ENCODE measurements at regions not wholly inside any gene's neighbourhood (a gene's known extent, or its start where the extent isn't known, plus 50 kb on each side); places are given as distances from the start of the nearest gene placed in this dataset.

DNA sequence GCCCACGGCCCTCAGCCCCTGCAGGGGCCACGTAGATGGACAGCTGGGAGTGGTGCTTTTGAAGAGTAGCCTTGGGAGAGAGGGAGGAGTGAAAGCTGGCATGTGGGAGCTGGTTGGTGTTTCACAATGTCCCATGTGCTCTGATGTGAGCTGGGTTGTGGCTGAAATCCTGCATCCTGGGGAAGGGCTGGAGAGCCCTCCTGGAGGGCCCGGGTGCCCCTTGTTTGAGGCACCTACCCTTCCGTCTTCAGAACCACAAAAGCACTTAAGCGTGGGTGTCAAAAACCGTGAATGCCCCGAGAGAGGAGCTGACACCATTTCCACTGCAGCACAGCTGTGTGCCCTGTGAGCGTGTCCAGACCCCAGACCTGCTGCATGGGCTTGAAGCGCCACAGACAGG, 199.1 kb upstream of the ZNF618 start:
- no peaks in the 10 kb centered on the region for H3K27me3 Mint-ChIP-seq (ENCODE audit: low read depth, unreplicated experiment)
- no peak overlapping the region for H3K9ac ChIP-seq (ENCODE audit: low read length)
- H3K27ac Mint-ChIP-seq (ENCODE audit: unreplicated experiment): peak overlapping the region; percentile 58
- H3K27me3 ChIP-seq (ENCODE audit: insufficient read depth, low read length): no peaks in the 10 kb centered on the region
- H3K4me3 ChIP-seq (ENCODE audit: insufficient read depth, low read depth, low read length): no peak overlapping the region
- H3K9me3 Mint-ChIP-seq (ENCODE audit: unreplicated experiment): peaks cover 1% of the 10 kb centered on the region
- H3K4me1 ChIP-seq (ENCODE audit: insufficient read depth, low read length): peaks cover 37% of the 10 kb centered on the region
- no peak overlapping the region for H3K27ac ChIP-seq (ENCODE audit: low read depth, low read length)
- H3K36me3 ChIP-seq (ENCODE audit: insufficient read depth, low read length): no peaks in the 10 kb centered on the region
- no peak overlapping the region for H3K4me3 Mint-ChIP-seq (ENCODE audit: unreplicated experiment)
- no peak for DNase-seq (ENCODE audit: low read depth)
- H3K79me2 ChIP-seq (ENCODE audit: insufficient read depth, low read length): no peaks in the 10 kb centered on the region
- H3K4me1 Mint-ChIP-seq (ENCODE audit: low read depth, unreplicated experiment): peaks cover 31% of the 10 kb centered on the region
- no peak overlapping the region for H3K4me2 ChIP-seq (ENCODE audit: low read length)
- TF ChIP-seq, protein P1, sequence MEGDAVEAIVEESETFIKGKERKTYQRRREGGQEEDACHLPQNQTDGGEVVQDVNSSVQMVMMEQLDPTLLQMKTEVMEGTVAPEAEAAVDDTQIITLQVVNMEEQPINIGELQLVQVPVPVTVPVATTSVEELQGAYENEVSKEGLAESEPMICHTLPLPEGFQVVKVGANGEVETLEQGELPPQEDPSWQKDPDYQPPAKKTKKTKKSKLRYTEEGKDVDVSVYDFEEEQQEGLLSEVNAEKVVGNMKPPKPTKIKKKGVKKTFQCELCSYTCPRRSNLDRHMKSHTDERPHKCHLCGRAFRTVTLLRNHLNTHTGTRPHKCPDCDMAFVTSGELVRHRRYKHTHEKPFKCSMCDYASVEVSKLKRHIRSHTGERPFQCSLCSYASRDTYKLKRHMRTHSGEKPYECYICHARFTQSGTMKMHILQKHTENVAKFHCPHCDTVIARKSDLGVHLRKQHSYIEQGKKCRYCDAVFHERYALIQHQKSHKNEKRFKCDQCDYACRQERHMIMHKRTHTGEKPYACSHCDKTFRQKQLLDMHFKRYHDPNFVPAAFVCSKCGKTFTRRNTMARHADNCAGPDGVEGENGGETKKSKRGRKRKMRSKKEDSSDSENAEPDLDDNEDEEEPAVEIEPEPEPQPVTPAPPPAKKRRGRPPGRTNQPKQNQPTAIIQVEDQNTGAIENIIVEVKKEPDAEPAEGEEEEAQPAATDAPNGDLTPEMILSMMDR (IDR thresholded peaks at IDR 0.05; ENCODE audit: insufficient read depth, low read depth, low read length): no peak
- no peak for TF ChIP-seq EZH2 (IDR thresholded peaks at IDR 0.05; ENCODE audit: insufficient read depth, low read length)
- H4K20me1 ChIP-seq (ENCODE audit: insufficient read depth, low read length): no peaks in the 10 kb centered on the region
- peaks cover 2% of the 10 kb centered on the region for H3K36me3 Mint-ChIP-seq (ENCODE audit: low read depth, unreplicated experiment)
- H3K9me3 ChIP-seq (ENCODE audit: insufficient read depth, low read depth, low read length): no peaks in the 10 kb centered on the region
- H2AFZ ChIP-seq (ENCODE audit: low read depth, low read length): no peak overlapping the region
- FAIRE-seq: no peak

DNA sequence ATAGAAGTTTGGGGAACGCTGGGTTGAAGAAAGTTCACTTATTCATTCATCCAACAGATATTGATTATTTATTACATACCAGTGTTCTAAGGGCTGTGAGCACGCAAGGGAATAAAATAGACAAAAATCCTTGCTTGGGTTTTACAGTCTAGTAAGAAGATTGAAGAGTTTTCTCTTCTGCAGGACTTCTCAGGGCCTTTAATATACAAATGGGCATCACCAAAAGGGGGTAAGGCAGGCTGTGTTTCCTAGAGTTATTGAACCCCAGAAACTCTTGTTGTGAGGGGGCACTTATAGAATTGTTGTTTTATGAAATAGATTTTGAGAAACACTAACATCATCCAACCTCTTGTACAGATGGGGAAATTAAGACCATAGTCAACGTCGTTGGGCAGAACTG, 198.5 kb upstream of the ZNF618 start:
- Histone ChIP-seq H3K36me3 (ENCODE audit: insufficient read depth, low read length) (no peaks in the 10 kb centered on the region), H3K4me3 (ENCODE audit: insufficient read depth, low read depth, low read length) (no peak overlapping the region), H3K27ac (ENCODE audit: low read depth, low read length) (no peak overlapping the region), H3K9me3 (ENCODE audit: insufficient read depth, low read depth, low read length) (no peaks in the 10 kb centered on the region), H4K20me1 (ENCODE audit: insufficient read depth, low read length) (no peaks in the 10 kb centered on the region), H3K9ac (ENCODE audit: low read length) (no peak overlapping the region), H3K4me2 (ENCODE audit: low read length) (no peak overlapping the region), H3K79me2 (ENCODE audit: insufficient read depth, low read length) (no peaks in the 10 kb centered on the region), H2AFZ (ENCODE audit: low read depth, low read length) (no peak overlapping the region), H3K27me3 (ENCODE audit: insufficient read depth, low read length) (no peaks in the 10 kb centered on the region), H3K4me1 (ENCODE audit: insufficient read depth, low read length) (peaks cover 37% of the 10 kb centered on the region)
- Mint-ChIP-seq H3K36me3 (ENCODE audit: low read depth, unreplicated experiment) (no peaks in the 10 kb centered on the region), H3K9me3 (ENCODE audit: unreplicated experiment) (no peaks in the 10 kb centered on the region), H3K27me3 (ENCODE audit: low read depth, unreplicated experiment) (peaks cover 4% of the 10 kb centered on the region), H3K4me3 (ENCODE audit: unreplicated experiment) (no peak overlapping the region), H3K4me1 (ENCODE audit: low read depth, unreplicated experiment) (peaks cover 33% of the 10 kb centered on the region), H3K27ac (ENCODE audit: unreplicated experiment) (no peak overlapping the region)
- DNase-seq (ENCODE audit: low read depth) (no peak), FAIRE-seq (no peak)
- TF ChIP-seq, protein P1 (IDR thresholded peaks at IDR 0.05; ENCODE audit: insufficient read depth, low read depth, low read length): no peak
- no peak for TF ChIP-seq EZH2 (IDR thresholded peaks at IDR 0.05; ENCODE audit: insufficient read depth, low read length)

DNA sequence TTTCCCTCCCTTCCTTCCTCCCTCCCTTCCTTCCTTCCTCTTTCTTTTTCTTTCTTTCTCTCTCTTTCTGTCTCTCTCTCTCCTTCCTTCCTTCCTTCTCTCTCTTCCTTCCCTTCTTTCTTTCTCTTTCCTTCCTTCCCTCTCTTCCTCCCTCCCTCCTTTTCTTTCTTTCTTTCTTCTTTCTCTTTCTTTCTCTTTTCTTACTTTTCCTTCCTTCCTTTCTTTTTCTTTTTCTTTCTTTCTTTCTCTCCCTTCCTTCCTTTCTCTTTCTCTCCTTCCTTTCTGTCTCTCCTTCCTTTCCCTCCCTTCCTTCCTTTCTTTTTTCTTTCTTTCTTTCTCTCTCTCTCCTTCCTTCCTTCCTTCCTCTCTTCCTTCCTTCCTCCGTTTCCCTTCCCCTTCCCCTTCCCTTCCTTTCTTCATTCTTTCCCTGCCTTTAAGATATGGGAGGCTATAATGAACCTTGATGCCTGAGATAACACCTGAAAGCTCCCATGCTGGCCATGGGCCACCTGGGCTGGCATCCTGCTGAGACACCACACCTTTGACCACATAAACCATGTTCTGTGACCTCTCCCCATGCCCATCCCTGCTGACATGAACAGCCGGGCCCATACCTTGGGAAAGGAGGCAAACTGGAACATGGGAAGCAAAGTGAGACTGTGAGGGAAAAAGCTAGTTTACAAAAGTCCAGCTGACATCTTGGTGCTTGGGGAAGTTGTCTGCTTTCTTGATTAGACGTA, 197.8 kb upstream of the ZNF618 start:
- Histone ChIP-seq H4K20me1 (ENCODE audit: insufficient read depth, low read length) (no peaks in the 10 kb centered on the region), H3K4me1 (ENCODE audit: insufficient read depth, low read length) (peaks cover 37% of the 10 kb centered on the region), H3K4me3 (ENCODE audit: insufficient read depth, low read depth, low read length) (no peak overlapping the region), H2AFZ (ENCODE audit: low read depth, low read length) (no peak overlapping the region), H3K27me3 (ENCODE audit: insufficient read depth, low read length) (no peaks in the 10 kb centered on the region), H3K36me3 (ENCODE audit: insufficient read depth, low read length) (no peaks in the 10 kb centered on the region), H3K9ac (ENCODE audit: low read length) (no peak overlapping the region), H3K4me2 (ENCODE audit: low read length) (no peak overlapping the region), H3K9me3 (ENCODE audit: insufficient read depth, low read depth, low read length) (no peaks in the 10 kb centered on the region), H3K27ac (ENCODE audit: low read depth, low read length) (no peak overlapping the region), H3K79me2 (ENCODE audit: insufficient read depth, low read length) (no peaks in the 10 kb centered on the region)
- no peak for DNase-seq (ENCODE audit: low read depth)
- TF ChIP-seq EZH2 (IDR thresholded peaks at IDR 0.05; ENCODE audit: insufficient read depth, low read length): no peak
- TF ChIP-seq, protein P1 (IDR thresholded peaks at IDR 0.05; ENCODE audit: insufficient read depth, low read depth, low read length): no peak
- H3K9me3 Mint-ChIP-seq (ENCODE audit: unreplicated experiment): no peaks in the 10 kb centered on the region
- H3K27me3 Mint-ChIP-seq (ENCODE audit: low read depth, unreplicated experiment): peaks cover 4% of the 10 kb centered on the region
- FAIRE-seq: no peak
- no peaks in the 10 kb centered on the region for H3K36me3 Mint-ChIP-seq (ENCODE audit: low read depth, unreplicated experiment)
- H3K4me3 Mint-ChIP-seq (ENCODE audit: unreplicated experiment): no peak overlapping the region
- H3K27ac Mint-ChIP-seq (ENCODE audit: unreplicated experiment): no peak overlapping the region
- peaks cover 33% of the 10 kb centered on the region for H3K4me1 Mint-ChIP-seq (ENCODE audit: low read depth, unreplicated experiment)

Data from astrocyte (in vitro differentiated cells and primary cell).